ENCODE measurements at regions not wholly inside any gene's neighbourhood (a gene's known extent, or its start where the extent isn't known, plus 50 kb on each side); places are given as distances from the start of the nearest gene placed in this dataset.

- TF ChIP-seq RAD21 (IDR thresholded peaks at IDR 0.05; ENCODE audit: insufficient read depth, low read depth, low read length) (no peak), ZBTB11 (CRISPR knock-in tag; IDR thresholded peaks at IDR 0.05) (no peak)
Measured at GRCh38 chr16:82460766-82461165, 166.0 kb upstream of the CDH13 start (continued).

- Histone ChIP-seq H3K27ac (ENCODE audit: control insufficient read depth, insufficient read depth) (no peak overlapping the region), H3K36me3 (ENCODE audit: control insufficient read depth in 2 of 2, insufficient read depth in 2 of 2, low read length in 1 of 2) (no peaks in the 10 kb centered on the region), H3K4me2 (ENCODE audit: control insufficient read depth, insufficient read depth) (no peak overlapping the region), H4K20me1 (ENCODE audit: control insufficient read depth, insufficient read depth) (no peaks in the 10 kb centered on the region), H3K4me1 (ENCODE audit: control insufficient read depth, insufficient read depth, low read length) (no peaks in the 10 kb centered on the region), H3K9me3 (replicated peaks; ENCODE audit: control insufficient read depth, insufficient read depth, low read length) (no peaks in the 10 kb centered on the region), H3K27me3 (replicated peaks in 1 of 2; ENCODE audit: control insufficient read depth in 2 of 2, insufficient read depth in 2 of 2, low read length in 1 of 2) (no peaks in the 10 kb centered on the region; a peak in 1 of 4 replicates), H2AFZ (ENCODE audit: control insufficient read depth, low read depth, low read length) (no peak overlapping the region), H3K79me2 (ENCODE audit: control insufficient read depth, insufficient read depth, low read length) (no peaks in the 10 kb centered on the region), H3K9ac (ENCODE audit: control insufficient read depth, insufficient read depth, low read length) (no peak overlapping the region), H3K4me3 (no peak overlapping the region)
- no TSS peak for BruUV-seq (replicated peaks)
- in situ Hi-C loops (cut with MboI) (no loop called here), intact Hi-C loops (cut with micrococcal nuclease; ENCODE audit: unreplicated experiment) (loop anchor here (10.0 kb wide), 1 partner anchor 755 kb away; no protein-coding TSS in a partner anchor)
- WGBS (ENCODE audit: insufficient coverage, insufficient replicate concordance, low lambda C conversion rate, missing lambda C conversion rate): 6% methylated on average over 11 of the region's 11 CpGs
- FAIRE-seq (no peak), DNase-seq (ENCODE audit: low read depth, low spot score) (no peak), ATAC-seq (no peak)
- TF ChIP-seq FOXK2 (IDR thresholded peaks at IDR 0.05): no peak
- TF ChIP-seq ZBED1 (IDR thresholded peaks at IDR 0.05; ENCODE audit: borderline replicate concordance): no peak
- TF ChIP-seq CBX5 (IDR thresholded peaks at IDR 0.05; ENCODE audit: low read depth): no peak
- TF ChIP-seq GATAD2B (conservative IDR thresholded peaks at IDR 0.05; ENCODE audit: low read depth): no peak
- TF ChIP-seq BMI1 (IDR thresholded peaks at IDR 0.05; ENCODE audit: borderline replicate concordance): no peak
- TF ChIP-seq MAX (IDR thresholded peaks at IDR 0.05; ENCODE audit: low read depth, low read length): no peak
- no peak for TF ChIP-seq TBL1XR1 (IDR thresholded peaks at IDR 0.05; ENCODE audit: low read depth, low read length)
- no peak for TF ChIP-seq FOXM1 (IDR thresholded peaks at IDR 0.05; ENCODE audit: low read depth, low read length)
- ChIA-PET CTCF (interaction anchor here (1.2 to 1.4 kb wide), 2 partner anchors 42 to 195 kb away, joined by 4 read pairs; no protein-coding TSS in a partner anchor), SMC1A (ENCODE audit: uncharacterized antibody, unreplicated experiment) (no interaction called here), RAD21 (ENCODE audit: unreplicated experiment) (no interaction called here), POLR2A (no interaction called here)
Measured at GRCh38 chr16:82459580-82460256, 167.1 kb upstream of the CDH13 start.

Data from GM12878 (cell line).